ENCODE measurements at regions not wholly inside any gene's neighbourhood (a gene's known extent, or its start where the extent isn't known, plus 50 kb on each side); places are given as distances from the start of the nearest gene placed in this dataset.
"Not testable (repeated sequence)": the region's sequence is repeated elsewhere in the genome, so short reads cannot be mapped to it uniquely, and the experiment has no call there.

GRCh38 chr3:186454881-186455703, 89.1 kb downstream of the CRYGS start:
- peak; percentile 27 for DNase-seq (ENCODE audit: low spot score)

DNA sequence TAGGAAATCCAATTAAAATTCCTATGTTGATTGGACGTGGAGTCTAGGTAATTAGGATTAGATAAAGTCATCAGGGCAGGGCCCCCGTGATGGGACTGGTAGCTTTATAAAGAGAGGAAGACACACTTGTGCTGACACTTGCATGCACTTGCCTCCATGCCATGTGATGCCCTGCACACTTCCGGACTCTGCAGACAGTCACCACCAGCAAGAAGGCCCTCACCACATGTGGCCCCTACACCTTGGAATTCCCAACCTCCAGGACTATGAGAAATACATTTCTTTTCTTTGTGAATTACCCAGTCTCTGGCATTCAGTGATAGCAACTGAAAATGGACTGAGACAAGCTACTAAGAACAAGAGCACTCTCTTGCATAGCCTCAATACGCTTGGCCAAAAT, 90.6 kb downstream of the CRYGS start:
- no peak for DNase-seq (ENCODE audit: low spot score)

DNA sequence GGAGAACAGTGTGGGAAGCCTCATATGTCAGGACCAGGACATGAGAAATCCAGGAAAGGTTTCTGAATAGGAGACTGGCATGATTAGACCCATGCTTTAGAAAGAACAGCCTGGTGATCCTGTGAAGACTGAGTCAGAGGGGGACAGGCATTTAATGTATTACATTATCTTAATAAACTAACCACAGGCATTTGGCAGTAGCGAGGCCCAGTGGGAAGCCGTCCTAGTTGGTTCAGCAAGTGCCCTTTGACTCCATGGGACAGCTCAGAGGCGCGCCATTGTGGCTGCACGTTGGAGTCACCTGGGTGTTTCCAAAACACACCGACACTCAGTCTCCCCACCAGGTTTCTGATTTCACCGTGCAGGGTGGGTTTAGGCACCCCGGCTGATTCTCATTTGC, 90.5 kb upstream of the DGKG start:
- DNase-seq (ENCODE audit: low spot score), result peak; percentile 20

DNA sequence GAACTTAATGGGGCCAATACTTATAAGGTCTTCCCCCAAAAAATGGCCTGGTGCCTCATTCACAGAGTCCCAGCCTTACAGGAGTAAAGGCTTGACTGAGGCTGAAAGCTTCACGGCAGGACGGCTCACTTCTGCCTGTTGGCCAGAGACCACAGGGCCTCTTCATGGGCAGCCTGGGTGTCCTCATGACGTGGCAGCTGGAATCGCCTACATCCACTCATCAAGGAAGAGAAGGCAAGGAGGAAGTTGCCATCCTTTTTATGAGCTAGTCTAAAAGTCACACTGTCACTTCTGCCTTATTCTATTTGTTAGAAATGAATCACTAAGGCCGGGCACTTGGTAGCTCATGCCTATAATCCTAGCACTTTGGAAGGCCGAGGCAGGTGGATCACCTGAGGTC, 89.3 kb upstream of the DGKG start:
- no peak for DNase-seq (ENCODE audit: low spot score)

DNA sequence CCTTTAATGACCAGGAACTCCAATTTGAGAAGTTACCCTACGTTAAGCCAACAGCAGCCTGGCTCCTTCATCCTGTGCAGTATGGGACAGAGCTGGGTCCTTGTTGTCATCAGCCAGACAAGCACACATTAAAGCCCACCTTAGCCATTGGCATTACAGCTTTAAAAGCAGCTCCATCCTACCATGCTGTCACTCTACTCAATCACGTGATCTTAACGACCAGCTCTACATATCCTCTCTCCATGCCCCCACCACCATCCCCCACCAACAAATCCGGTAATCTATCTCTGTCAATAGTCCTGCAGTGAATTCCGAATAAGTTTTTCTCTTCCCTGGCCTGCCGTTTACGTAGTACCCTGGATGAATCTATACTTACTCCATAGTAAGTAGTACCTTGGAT, 82.9 kb upstream of the DGKG start:
- no peak for DNase-seq (ENCODE audit: low spot score)

DNA sequence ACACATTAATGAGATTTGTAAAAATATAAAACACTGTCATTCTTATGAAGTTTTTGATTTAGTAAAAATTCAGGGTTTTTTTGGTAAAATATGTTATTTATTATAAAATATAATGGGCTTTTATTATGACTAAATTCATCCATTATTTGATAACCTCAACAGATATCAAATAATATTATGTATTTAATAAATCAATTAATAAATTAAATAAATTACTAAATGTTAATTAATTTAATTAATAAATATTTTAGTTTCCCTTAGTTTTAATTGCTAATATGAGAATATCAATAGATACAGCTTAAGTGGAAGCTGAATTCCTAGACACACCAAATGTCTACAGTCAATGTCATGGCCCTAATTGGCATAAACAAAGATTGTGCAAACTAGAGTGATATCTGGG, 82.3 kb upstream of the DGKG start:
- DNase-seq (ENCODE audit: low spot score), result no peak

DNA sequence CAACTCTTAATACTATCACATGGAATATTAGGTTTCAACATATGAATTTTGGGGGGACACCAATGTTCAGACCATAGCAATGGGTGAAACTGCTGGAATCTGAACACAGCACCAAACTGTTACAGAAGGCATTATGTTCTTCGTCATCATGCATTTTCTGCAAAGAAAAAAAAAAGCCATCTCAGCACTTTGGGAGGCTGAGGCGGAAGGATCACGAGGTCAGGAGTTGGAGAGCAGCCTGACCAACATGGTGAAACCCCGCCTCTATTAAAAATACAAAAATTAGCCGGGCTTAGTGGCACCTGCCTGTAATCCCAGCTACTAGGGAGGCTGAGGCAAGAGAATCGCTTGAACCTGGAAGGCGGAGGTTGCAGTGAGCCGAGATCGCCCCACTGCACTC, 80.9 kb upstream of the DGKG start:
- not testable (repeated sequence) for DNase-seq (ENCODE audit: low spot score)

DNA sequence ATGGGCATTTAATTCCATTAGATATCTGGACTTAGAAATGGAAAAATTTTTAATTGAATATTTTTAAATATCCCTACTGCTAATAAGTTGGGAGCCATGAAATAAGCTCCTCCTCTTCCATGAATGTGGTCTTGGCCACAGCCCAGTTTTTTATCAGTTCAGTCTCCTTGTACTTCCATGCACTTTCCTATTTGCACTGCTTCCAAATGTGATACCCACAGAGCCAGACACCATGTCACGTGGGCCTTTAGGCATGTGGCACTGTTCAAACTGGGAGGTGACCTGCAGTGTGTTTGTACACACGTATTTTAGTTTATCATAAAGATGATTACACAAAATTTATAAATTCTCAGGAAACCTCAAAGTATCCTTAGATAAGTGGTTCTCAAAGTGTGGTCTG, 80.1 kb upstream of the DGKG start:
- DNase-seq (ENCODE audit: low spot score), result no peak

DNA sequence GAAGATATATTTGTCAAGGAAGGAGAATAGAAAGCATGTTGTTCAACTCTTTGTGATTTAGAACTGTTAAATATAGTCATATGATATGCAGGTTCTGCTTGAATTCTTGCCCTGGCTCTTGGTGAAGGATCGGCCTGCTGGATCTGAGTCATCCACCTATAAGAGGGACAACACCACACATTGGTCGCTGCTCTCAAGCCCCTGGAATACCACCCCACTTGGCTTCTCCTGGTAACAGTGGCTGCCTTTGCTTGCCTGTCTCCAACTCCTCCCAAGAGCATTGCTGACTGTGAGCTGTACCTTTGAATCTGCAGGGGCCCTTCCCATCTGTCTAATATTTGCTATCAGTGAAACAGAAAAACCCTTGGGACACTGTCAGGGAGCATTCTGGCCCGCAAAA, 78.9 kb upstream of the DGKG start:
- no peak for DNase-seq (ENCODE audit: low spot score)

DNA sequence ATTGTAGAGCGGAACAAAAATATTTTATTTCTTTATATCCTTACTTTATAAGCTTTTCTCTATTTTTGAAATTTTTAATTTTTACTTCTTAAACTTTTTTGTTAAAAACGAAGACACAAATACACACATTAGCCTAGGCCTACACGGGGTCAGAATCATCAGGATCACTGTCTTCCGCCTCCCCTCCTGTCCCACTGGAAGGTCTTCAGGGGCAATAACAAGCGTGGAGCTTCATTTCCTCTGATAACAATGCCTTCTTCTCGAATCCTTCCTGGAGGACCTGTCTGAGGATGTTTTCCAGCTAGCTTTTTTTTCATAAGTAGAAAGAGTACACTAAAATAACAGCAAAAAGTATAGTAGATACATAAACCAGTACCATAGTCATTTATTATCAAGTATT, 77.7 kb upstream of the DGKG start:
- DNase-seq (ENCODE audit: low spot score), result no peak

- not testable (repeated sequence) for DNase-seq (ENCODE audit: low spot score)
These were observed 73.3 kb upstream of the DGKG start for GRCh38 chr3:186435332-186435731.

- no peak for DNase-seq (ENCODE audit: low spot score)
These were observed 71.1 kb upstream of the DGKG start for GRCh38 chr3:186432944-186433732.

DNA sequence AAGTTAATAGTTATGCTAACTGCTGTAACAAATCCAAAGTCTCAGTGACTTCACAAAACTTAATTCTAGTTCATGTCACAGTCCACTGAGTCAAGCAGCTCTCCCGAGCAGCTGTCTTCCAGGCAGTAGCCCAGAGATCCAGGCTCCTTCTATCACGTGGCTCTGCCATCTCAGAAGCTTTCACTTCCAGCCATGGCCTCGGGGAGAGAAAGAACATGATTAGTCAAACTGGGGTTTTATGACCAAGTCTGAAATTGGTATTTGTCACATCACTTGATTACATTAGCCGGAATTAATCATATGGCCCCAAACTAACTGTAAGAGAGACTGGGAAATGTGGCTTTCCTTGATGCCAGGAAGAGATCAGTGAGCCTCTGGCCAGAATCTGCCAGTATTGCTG, 70.2 kb upstream of the DGKG start:
- DNase-seq (ENCODE audit: low spot score), result no peak

DNA sequence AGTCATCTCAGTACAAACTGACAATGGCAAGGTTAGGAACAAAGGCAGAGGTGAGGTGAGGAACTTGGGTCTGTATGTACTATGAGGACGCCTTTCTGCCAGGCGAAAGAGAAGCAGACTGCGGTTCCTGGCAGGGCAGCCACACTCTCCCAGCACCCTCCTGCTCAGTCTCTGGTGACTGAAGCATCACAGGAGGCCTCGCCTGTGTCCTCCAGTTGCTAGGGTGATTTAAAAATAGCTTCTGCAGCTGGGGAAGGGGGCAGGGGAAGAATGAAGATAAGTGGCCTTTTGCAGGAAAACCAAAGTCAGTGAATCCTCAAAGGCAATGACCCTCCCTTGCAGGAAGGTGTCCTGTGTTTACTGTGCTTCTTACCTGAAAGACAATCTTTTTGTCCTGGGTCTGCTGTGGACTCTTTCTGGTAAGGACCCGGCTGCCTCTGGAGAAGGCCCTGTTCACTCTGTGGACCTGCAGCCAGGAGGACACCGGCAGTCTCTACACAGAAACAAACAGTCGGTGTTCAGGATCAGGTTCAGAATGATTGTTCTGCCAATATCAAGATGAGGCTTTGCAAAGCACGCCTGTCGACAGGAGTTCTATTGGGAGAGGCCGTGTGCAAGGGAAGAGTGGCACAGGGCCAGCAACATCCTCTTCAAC, 65.7 kb upstream of the DGKG start:
- no peak for DNase-seq (ENCODE audit: low spot score)

DNA sequence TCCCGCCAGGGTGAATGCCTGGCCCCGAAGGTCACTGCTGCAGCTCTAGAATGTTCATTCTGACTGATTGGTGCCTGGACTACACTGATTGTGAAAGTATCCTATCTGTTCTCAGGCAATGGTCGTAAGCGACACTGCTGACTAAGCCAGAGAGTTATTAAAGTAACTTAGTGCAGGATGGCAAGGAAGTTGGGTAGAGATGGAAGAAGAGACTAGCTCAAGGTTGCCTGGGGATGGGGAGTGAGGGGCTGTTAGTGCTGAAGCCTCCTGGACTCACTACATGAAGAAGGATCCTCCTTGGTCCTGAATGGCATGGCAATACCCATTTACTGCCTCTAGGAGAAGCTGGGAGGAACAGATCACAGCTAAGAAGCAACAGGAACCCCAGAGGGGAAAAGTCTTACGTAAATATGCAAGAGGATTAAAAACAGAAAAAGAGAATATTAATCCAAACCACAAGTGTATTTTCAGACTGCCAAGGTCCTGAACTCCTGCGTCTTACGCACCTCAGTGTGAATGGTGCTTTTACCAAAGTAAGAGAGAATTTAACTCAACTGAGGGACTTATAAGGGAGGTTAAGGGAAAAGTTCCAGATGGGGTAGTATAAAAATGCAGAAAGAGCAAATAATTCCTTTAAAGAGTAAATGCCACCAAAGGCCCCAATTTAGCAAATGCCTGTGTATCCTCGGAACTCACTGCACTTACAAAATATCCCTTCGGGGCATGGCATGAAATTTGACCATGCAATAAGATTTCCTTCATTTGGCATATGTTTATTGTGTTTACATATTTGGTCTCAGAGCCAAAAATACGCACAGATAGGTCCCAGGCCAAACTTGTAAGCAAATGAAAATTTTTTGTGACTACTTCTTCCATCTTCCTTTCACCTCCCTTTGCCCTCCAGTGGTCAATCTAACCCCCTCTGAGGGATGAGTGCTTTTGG, 64.0 kb upstream of the DGKG start:
- DNase-seq (ENCODE audit: low spot score), result peak; percentile 50

- no peak for DNase-seq (ENCODE audit: low spot score)
These were observed 59.9 kb upstream of the DGKG start for GRCh38 chr3:186421946-186422345.

- no peak for DNase-seq (ENCODE audit: low spot score)
These were observed 56.7 kb upstream of the DGKG start for GRCh38 chr3:186418671-186419145.

GRCh38 chr3:186417791-186418190, 55.8 kb upstream of the DGKG start:
- DNase-seq (ENCODE audit: low spot score), result no peak

GRCh38 chr3:186414735-186415419, 52.8 kb upstream of the DGKG start:
- no peak for DNase-seq (ENCODE audit: low spot score)

GRCh38 chr3:186413615-186414415, 51.8 kb upstream of the DGKG start:
- DNase-seq (ENCODE audit: low spot score), result peak; percentile 59

All from iPS-NIHi11 (cell line).